ENCODE measurements at regions not wholly inside any gene's neighbourhood (a gene's known extent, or its start where the extent isn't known, plus 50 kb on each side); places are given as distances from the start of the nearest gene placed in this dataset.

DNA sequence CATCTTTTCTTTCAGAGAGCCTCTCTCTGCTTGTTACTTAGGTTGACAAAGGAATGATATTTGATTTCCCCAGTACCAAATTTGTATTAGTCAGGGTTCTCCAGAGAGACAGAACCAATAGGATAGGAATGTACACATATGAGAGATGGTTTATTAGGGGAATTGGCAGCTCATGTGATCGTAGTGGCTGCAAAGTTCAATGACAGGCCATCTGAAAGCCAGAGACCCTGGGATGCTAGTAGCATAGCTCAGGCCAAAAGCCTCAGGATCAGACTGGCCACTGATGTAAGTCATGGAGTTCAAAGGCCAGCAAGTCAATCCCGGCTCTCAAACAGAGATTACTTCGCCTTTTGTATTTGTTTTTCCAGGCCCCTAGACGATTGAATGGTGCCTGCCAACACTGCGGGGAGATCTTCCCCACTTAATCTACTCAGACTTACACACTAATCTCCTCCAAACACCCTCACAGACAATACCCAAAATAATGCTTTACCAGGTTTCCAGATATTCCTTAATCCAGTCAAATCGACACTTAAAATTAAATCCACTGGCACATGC, 215.5 kb downstream of the ALDH8A1 start:
- TF ChIP-seq, protein P1, sequence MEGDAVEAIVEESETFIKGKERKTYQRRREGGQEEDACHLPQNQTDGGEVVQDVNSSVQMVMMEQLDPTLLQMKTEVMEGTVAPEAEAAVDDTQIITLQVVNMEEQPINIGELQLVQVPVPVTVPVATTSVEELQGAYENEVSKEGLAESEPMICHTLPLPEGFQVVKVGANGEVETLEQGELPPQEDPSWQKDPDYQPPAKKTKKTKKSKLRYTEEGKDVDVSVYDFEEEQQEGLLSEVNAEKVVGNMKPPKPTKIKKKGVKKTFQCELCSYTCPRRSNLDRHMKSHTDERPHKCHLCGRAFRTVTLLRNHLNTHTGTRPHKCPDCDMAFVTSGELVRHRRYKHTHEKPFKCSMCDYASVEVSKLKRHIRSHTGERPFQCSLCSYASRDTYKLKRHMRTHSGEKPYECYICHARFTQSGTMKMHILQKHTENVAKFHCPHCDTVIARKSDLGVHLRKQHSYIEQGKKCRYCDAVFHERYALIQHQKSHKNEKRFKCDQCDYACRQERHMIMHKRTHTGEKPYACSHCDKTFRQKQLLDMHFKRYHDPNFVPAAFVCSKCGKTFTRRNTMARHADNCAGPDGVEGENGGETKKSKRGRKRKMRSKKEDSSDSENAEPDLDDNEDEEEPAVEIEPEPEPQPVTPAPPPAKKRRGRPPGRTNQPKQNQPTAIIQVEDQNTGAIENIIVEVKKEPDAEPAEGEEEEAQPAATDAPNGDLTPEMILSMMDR (conservative IDR thresholded peaks at IDR 0.05; ENCODE audit: low read length) = no peak
- TF ChIP-seq EZH2phosphoT487 (IDR thresholded peaks at IDR 0.05; ENCODE audit: borderline replicate concordance) = no peak

Measured in Loucy (cell line).